GM12875 (cell line): ENCODE measurements at regions not wholly inside any gene's neighbourhood (a gene's known extent, or its start where the extent isn't known, plus 50 kb on each side); places are given as distances from the start of the nearest gene placed in this dataset.

ENCODE experiments used
- H3K4me3 ChIP-seq: one replicate; pipeline ENCODE4 v1.5.1; 2011; ENCODE audit warnings: low read depth, low read length, control low read depth
- CTCF ChIP-seq: IDR thresholded peaks from 2 replicates; pipeline ENCODE4 v1.5.1; 2011; ENCODE audit warnings: low read depth, mild to moderate bottlenecking, control low read depth, inconsistent platforms, low read length, moderate library complexity, borderline replicate concordance; ENCODE audit not compliant: insufficient read depth

- no peak for TF ChIP-seq CTCF
- no peak overlapping the region for H3K4me3 ChIP-seq
Measured at GRCh38 chr19:28948566-28948965, 264.4 kb downstream of the UQCRFS1 start.

- H3K4me3 ChIP-seq: no peak overlapping the region
- TF ChIP-seq CTCF: no peak
Measured at GRCh38 chr19:28948026-28948425, 264.9 kb downstream of the UQCRFS1 start.

GRCh38 chr19:28943651-28944050 lies 269.3 kb downstream of the UQCRFS1 start:
- TF ChIP-seq CTCF: no peak
- H3K4me3 ChIP-seq: no peak overlapping the region

- H3K4me3 ChIP-seq: no peak overlapping the region
- no peak for TF ChIP-seq CTCF
Measured at GRCh38 chr19:28941833-28942232, 271.1 kb downstream of the UQCRFS1 start.

GRCh38 chr19:28940751-28941500 lies 272.0 kb downstream of the UQCRFS1 start:
- no peak overlapping the region for H3K4me3 ChIP-seq
- TF ChIP-seq CTCF: no peak

GRCh38 chr19:28939236-28939635 lies 273.7 kb downstream of the UQCRFS1 start:
- no peak overlapping the region for H3K4me3 ChIP-seq
- TF ChIP-seq CTCF: no peak

GRCh38 chr19:28936001-28936400 lies 276.9 kb downstream of the UQCRFS1 start:
- no peak for TF ChIP-seq CTCF
- no peak overlapping the region for H3K4me3 ChIP-seq
